OCI-LY1 (cell line): ENCODE measurements at regions not wholly inside any gene's neighbourhood (a gene's known extent, or its start where the extent isn't known, plus 50 kb on each side); places are given as distances from the start of the nearest gene placed in this dataset.

ENCODE experiments used
- H2AFZ ChIP-seq: fragments of 200-600 bp; sonication (generic), shearing (Covaris generic); 2 replicates; pipeline ENCODE4 v1.6.0; 2014; ENCODE audit warnings: antibody characterized with exemption, mild to moderate bottlenecking, low read length
- H3F3A ChIP-seq: fragments of 200-600 bp; sonication (generic), shearing (Covaris generic); 2 replicates; pipeline ENCODE4 v1.6.0; 2014; ENCODE audit warnings: mild to moderate bottlenecking, antibody characterized with exemption, low read length, moderate library complexity; ENCODE audit not compliant: insufficient read depth
- H3K27ac ChIP-seq: fragments of 200-600 bp; sonication (generic); 2 replicates; pipeline ENCODE4 v1.5.1; 2014; ENCODE audit warnings: low read length, mixed run types, mild to moderate bottlenecking, low read depth; ENCODE audit not compliant: poor library complexity, severe bottlenecking
- H3K27me3 ChIP-seq: fragments of 200-600 bp; sonication (generic); 2 replicates; pipeline ENCODE4 v1.6.0; 2014; ENCODE audit warnings: antibody characterized with exemption, mild to moderate bottlenecking, low read length, moderate library complexity; ENCODE audit not compliant: insufficient read depth
- H3K36me3 ChIP-seq: fragments of 200-600 bp; sonication (generic); 2 replicates; pipeline ENCODE4 v1.6.1; 2014; ENCODE audit warnings: mild to moderate bottlenecking, antibody characterized with exemption, low read length, moderate library complexity, mixed read lengths; ENCODE audit not compliant: insufficient read depth
- H3K4me1 ChIP-seq: fragments of 200-600 bp; sonication (generic); 2 replicates; pipeline ENCODE4 v1.5.1; 2014; ENCODE audit warnings: mild to moderate bottlenecking, low read length, moderate library complexity; ENCODE audit not compliant: insufficient read depth, severe bottlenecking
- H3K4me2 ChIP-seq: fragments of 200-600 bp; sonication (generic), shearing (Covaris generic); 2 replicates; pipeline ENCODE4 v1.6.1; 2014; ENCODE audit warnings: low read length
- H3K4me3 ChIP-seq: fragments of 200-600 bp; sonication (generic); 2 replicates; pipeline ENCODE4 v1.5.1; 2014; ENCODE audit warnings: low read length, low read depth, mild to moderate bottlenecking, mixed read lengths; ENCODE audit not compliant: poor library complexity, severe bottlenecking
- H3K79me2 ChIP-seq: fragments of 200-600 bp; shearing (Covaris generic); 2 replicates; pipeline ENCODE4 v1.6.1; 2016; ENCODE audit warnings: mixed run types, low read length, mixed read lengths; ENCODE audit not compliant: insufficient read depth
- H3K9ac ChIP-seq: fragments of 200-600 bp; sonication (generic), shearing (Covaris generic); 2 replicates; pipeline ENCODE4 v1.6.1; 2014; ENCODE audit warnings: mild to moderate bottlenecking, low read length, mixed read lengths
- H3K9me2 ChIP-seq: fragments of 200-600 bp; sonication (generic), shearing (Covaris generic); 2 replicates; pipeline ENCODE4 v1.6.1; 2014; ENCODE audit warnings: low read depth, mild to moderate bottlenecking, low read length, mixed read lengths
- H3K9me3 ChIP-seq: fragments of 200-600 bp; shearing (Covaris generic); 2 replicates; pipeline ENCODE4 v1.6.1; 2014; ENCODE audit warnings: low read length, mixed read lengths
- H4K20me1 ChIP-seq: fragments of 200-600 bp; sonication (generic), shearing (Covaris generic); 2 replicates; pipeline ENCODE4 v1.6.0; 2016; ENCODE audit warnings: mild to moderate bottlenecking, low read length; ENCODE audit not compliant: insufficient read depth
- CTCF ChIP-seq: fragments of 200-600 bp; sonication (generic), shearing (Covaris generic); IDR thresholded peaks from 2 replicates; pipeline ENCODE4 v1.5.1; 2017; ENCODE audit warnings: mild to moderate bottlenecking, antibody characterized with exemption, low read length, moderate library complexity, mixed read lengths
- EZH2 ChIP-seq: fragments of 200-600 bp; sonication (generic), shearing (Covaris generic); IDR thresholded peaks from 2 replicates; pipeline ENCODE4 v1.8.0; 2017; ENCODE audit warnings: borderline replicate concordance, mixed run types, mild to moderate bottlenecking, antibody characterized with exemption, low read length, moderate library complexity, mixed read lengths

GRCh38 chr1:173414136-173414535 is 63.0 kb upstream of the PRDX6 start:
- H3K27ac ChIP-seq, result peak overlapping the region; percentile 98
- H3K4me3 ChIP-seq, result peak overlapping the region; percentile 68
- no peaks in the 10 kb centered on the region; the same call in 1 of the 2 replicates for H3K79me2 ChIP-seq
- TF ChIP-seq EZH2 (no peak), CTCF (no peak)
- no peaks in the 10 kb centered on the region for H3K9me3 ChIP-seq
- H3K9me2 ChIP-seq, result no peaks in the 10 kb centered on the region
- H4K20me1 ChIP-seq, result no peaks in the 10 kb centered on the region
- H3K9ac ChIP-seq, result peak overlapping the region; percentile 89
- no peaks in the 10 kb centered on the region for H3K27me3 ChIP-seq
- peaks cover 11% of the 10 kb centered on the region for H3K36me3 ChIP-seq
- no peak overlapping the region for H2AFZ ChIP-seq
- H3K4me1 ChIP-seq, result peaks cover 94% of the 10 kb centered on the region
- 0 out of 2 replicates have a peak, but pooled peaks cover 8% of the 10 kb centered on the region for H3F3A ChIP-seq
- peak overlapping the region; percentile 77 for H3K4me2 ChIP-seq

- H3K4me3 ChIP-seq, result peak overlapping the region; percentile 68
- no peaks in the 10 kb centered on the region for H3K9me2 ChIP-seq
- H3K79me2 ChIP-seq, result no peaks in the 10 kb centered on the region; the same call in 1 of the 2 replicates
- H3K4me2 ChIP-seq, result peak overlapping the region; percentile 77
- peaks cover 11% of the 10 kb centered on the region for H3K36me3 ChIP-seq
- H3K9ac ChIP-seq, result peak overlapping the region; percentile 89; the same call in 1 of the 2 replicates
- no peaks in the 10 kb centered on the region for H3K9me3 ChIP-seq
- peak overlapping the region; percentile 98 for H3K27ac ChIP-seq
- H2AFZ ChIP-seq, result no peak overlapping the region
- no peaks in the 10 kb centered on the region for H3K27me3 ChIP-seq
- 0 out of 2 replicates have a peak, but pooled peaks cover 8% of the 10 kb centered on the region for H3F3A ChIP-seq
- H3K4me1 ChIP-seq, result peaks cover 94% of the 10 kb centered on the region
- TF ChIP-seq EZH2, result no peak
- no peak for TF ChIP-seq CTCF
- H4K20me1 ChIP-seq, result no peaks in the 10 kb centered on the region
Measured at GRCh38 chr1:173414539-173415226, 62.5 kb upstream of the PRDX6 start.

GRCh38 chr1:173415490-173415889 is 61.6 kb upstream of the PRDX6 start:
- no peaks in the 10 kb centered on the region for H4K20me1 ChIP-seq
- TF ChIP-seq CTCF (no peak), EZH2 (no peak)
- peaks cover 11% of the 10 kb centered on the region for H3K36me3 ChIP-seq
- no peaks in the 10 kb centered on the region for H3K9me3 ChIP-seq
- peak overlapping the region; percentile 89 for H3K9ac ChIP-seq
- peak overlapping the region; percentile 98 for H3K27ac ChIP-seq
- H3K27me3 ChIP-seq, result no peaks in the 10 kb centered on the region
- H3K4me1 ChIP-seq, result peaks cover 92% of the 10 kb centered on the region
- no peaks in the 10 kb centered on the region; the same call in 1 of the 2 replicates for H3K79me2 ChIP-seq
- peak overlapping the region; percentile 68 for H3K4me3 ChIP-seq
- 0 out of 2 replicates have a peak, but pooled peaks cover 3% of the 10 kb centered on the region for H3F3A ChIP-seq
- H3K9me2 ChIP-seq, result no peaks in the 10 kb centered on the region
- H2AFZ ChIP-seq, result no peak overlapping the region
- peak overlapping the region; percentile 77 for H3K4me2 ChIP-seq
